Mesodermal cell (in vitro differentiated cells): ENCODE measurements at regions not wholly inside any gene's neighbourhood (a gene's known extent, or its start where the extent isn't known, plus 50 kb on each side); places are given as distances from the start of the nearest gene placed in this dataset.
"Not testable (repeated sequence)": the region's sequence is repeated elsewhere in the genome, so short reads cannot be mapped to it uniquely, and the experiment has no call there.

Experiments
- H3K27ac ChIP-seq: 2 replicates; pipeline ENCODE4 v1.7.0; 2013; ENCODE audit warnings: mild to moderate bottlenecking, low read depth, low read length, moderate library complexity; ENCODE audit not compliant: severe bottlenecking
- H3K36me3 ChIP-seq: 2 replicates; pipeline ENCODE4 v1.7.1; 2013; ENCODE audit warnings: mild to moderate bottlenecking, low read length, moderate library complexity; ENCODE audit not compliant: control insufficient read depth, insufficient read depth
- H3K4me1 ChIP-seq: one replicate; pipeline ENCODE4 v1.7.1; 2013; ENCODE audit warnings: mild to moderate bottlenecking, low read length; ENCODE audit not compliant: insufficient read depth, control insufficient read depth, poor library complexity, severe bottlenecking
- H3K4me3 ChIP-seq: 2 replicates; pipeline ENCODE4 v1.7.0; 2013; ENCODE audit warnings: low read length, control low read depth, mild to moderate bottlenecking; ENCODE audit not compliant: insufficient read depth, poor library complexity, severe bottlenecking; ENCODE audit errors: extremely low read depth
- H3K9me3 ChIP-seq: 2 replicates; pipeline ENCODE4 v1.7.1; 2013; ENCODE audit warnings: mild to moderate bottlenecking, low read length, moderate library complexity; ENCODE audit not compliant: control insufficient read depth
- WGBS, 2 experiments: methylation state at CpG; one replicate each; pipeline ENCODE4 v1.1.5; 2013; ENCODE audit warnings: missing lambda C conversion rate in 2 of 2; ENCODE audit not compliant: insufficient coverage in 2 of 2; 5-methylcytosine and 5-hydroxymethylcytosine counted together

GRCh38 chr6:9131201-9131600 is 695.9 kb upstream of the SLC35B3 start:
- Histone ChIP-seq H3K9me3 (no peaks in the 10 kb centered on the region), H3K36me3 (no peaks in the 10 kb centered on the region), H3K27ac (no peak overlapping the region), H3K4me3 (no peak overlapping the region), H3K4me1 (no peaks in the 10 kb centered on the region)
- 100% methylated on average over 1 of the region's 3 CpGs; no CpG with 5 or more reads in 1 of the 2 experiments for WGBS, 2 experiments

- Histone ChIP-seq H3K36me3 (no peaks in the 10 kb centered on the region), H3K27ac (no peak overlapping the region), H3K9me3 (peaks cover 6% of the 10 kb centered on the region), H3K4me3 (no peak overlapping the region), H3K4me1 (no peaks in the 10 kb centered on the region)
- 90 to 100% methylated on average over 2 of the region's 2 CpGs for WGBS, 2 experiments
Measured at GRCh38 chr6:9128970-9129369, 693.6 kb upstream of the SLC35B3 start.

- WGBS, 2 experiments: 85 to 96% methylated on average over 5 to 6 of the region's 10 CpGs
- Histone ChIP-seq H3K27ac (no peak overlapping the region), H3K4me1 (no peaks in the 10 kb centered on the region), H3K4me3 (no peak overlapping the region), H3K9me3 (peaks cover 6% of the 10 kb centered on the region), H3K36me3 (no peaks in the 10 kb centered on the region)
Measured at GRCh38 chr6:9126878-9127560, 691.7 kb upstream of the SLC35B3 start.

- WGBS, 2 experiments: 97 to 98% methylated on average over 5 to 6 of the region's 10 CpGs
- not testable (repeated sequence) for H3K9me3 ChIP-seq, H3K36me3 ChIP-seq, H3K4me3 ChIP-seq, H3K4me1 ChIP-seq, H3K27ac ChIP-seq
Measured at GRCh38 chr6:9126034-9126433, 690.7 kb upstream of the SLC35B3 start.

GRCh38 chr6:9121549-9121948 is 686.2 kb upstream of the SLC35B3 start:
- Histone ChIP-seq H3K27ac (no peak overlapping the region), H3K4me1 (peaks cover 6% of the 10 kb centered on the region), H3K4me3 (no peak overlapping the region), H3K36me3 (no peaks in the 10 kb centered on the region), H3K9me3 (peaks cover 6% of the 10 kb centered on the region)
- WGBS, 2 experiments: 92% methylated on average over 2 of the region's 3 CpGs; no CpG with 5 or more reads in 1 of the 2 experiments

GRCh38 chr6:9116026-9116425 is 680.7 kb upstream of the SLC35B3 start:
- WGBS, 2 experiments: 75 to 82% methylated on average over 1 to 5 of the region's 6 CpGs
- H3K4me3 ChIP-seq: no peak overlapping the region
- no peaks in the 10 kb centered on the region for H3K36me3 ChIP-seq
- H3K9me3 ChIP-seq: no peaks in the 10 kb centered on the region
- H3K4me1 ChIP-seq: peaks cover 17% of the 10 kb centered on the region
- H3K27ac ChIP-seq: peak overlapping the region; percentile 67

- H3K9me3 ChIP-seq: no peaks in the 10 kb centered on the region
- 40 to 75% methylated on average over 1 to 2 of the region's 3 CpGs for WGBS, 2 experiments
- H3K27ac ChIP-seq: no peak overlapping the region
- no peaks in the 10 kb centered on the region for H3K36me3 ChIP-seq
- peaks cover 17% of the 10 kb centered on the region for H3K4me1 ChIP-seq
- no peak overlapping the region for H3K4me3 ChIP-seq
Measured at GRCh38 chr6:9112544-9112943, 677.2 kb upstream of the SLC35B3 start.

GRCh38 chr6:9103876-9104521 is 668.7 kb upstream of the SLC35B3 start:
- no peaks in the 10 kb centered on the region for H3K36me3 ChIP-seq
- no peaks in the 10 kb centered on the region for H3K9me3 ChIP-seq
- no peak overlapping the region for H3K27ac ChIP-seq
- 83 to 100% methylated on average over 1 to 2 of the region's 2 CpGs for WGBS, 2 experiments
- no peak overlapping the region for H3K4me3 ChIP-seq
- H3K4me1 ChIP-seq: no peaks in the 10 kb centered on the region

GRCh38 chr6:9101920-9102319 is 666.6 kb upstream of the SLC35B3 start:
- H3K4me3 ChIP-seq: no peak overlapping the region
- 83 to 100% methylated on average over 1 of the region's 4 CpGs for WGBS, 2 experiments
- no peaks in the 10 kb centered on the region for H3K4me1 ChIP-seq
- H3K36me3 ChIP-seq: no peaks in the 10 kb centered on the region
- H3K9me3 ChIP-seq: no peaks in the 10 kb centered on the region
- no peak overlapping the region for H3K27ac ChIP-seq

GRCh38 chr6:9100869-9101580 is 665.7 kb upstream of the SLC35B3 start:
- no peaks in the 10 kb centered on the region for H3K4me1 ChIP-seq
- H3K4me3 ChIP-seq: no peak overlapping the region
- 80% methylated on average over 1 of the region's 2 CpGs; no CpG with 5 or more reads in 1 of the 2 experiments for WGBS, 2 experiments
- no peaks in the 10 kb centered on the region for H3K36me3 ChIP-seq
- H3K27ac ChIP-seq: no peak overlapping the region
- no peaks in the 10 kb centered on the region for H3K9me3 ChIP-seq
